ENCODE measurements at regions not wholly inside any gene's neighbourhood (a gene's known extent, or its start where the extent isn't known, plus 50 kb on each side); places are given as distances from the start of the nearest gene placed in this dataset.

- no peak for DNase-seq (ENCODE audit: low spot score)
- Histone ChIP-seq H3K27ac (ENCODE audit: low read depth in 1 of 2, low read length in 2 of 2) (no peak overlapping the region), H3K9me3 (ENCODE audit: control insufficient read depth in 4 of 4, low read length in 3 of 4) (no peaks in the 10 kb centered on the region), H3K4me1 (ENCODE audit: control insufficient read depth in 4 of 4, insufficient read depth in 4 of 4, low read length in 3 of 4) (no peaks in the 10 kb centered on the region), H3K36me3 (ENCODE audit: control insufficient read depth in 4 of 4, insufficient read depth in 3 of 4, low read depth in 1 of 4, low read length in 3 of 4) (no peaks in the 10 kb centered on the region), H3K27me3 (ENCODE audit: control insufficient read depth in 4 of 4, insufficient read depth in 4 of 4, low read length in 3 of 4) (no peaks in the 10 kb centered on the region), H3K9ac (ENCODE audit: low read depth in 1 of 2, low read length in 2 of 2) (no peak overlapping the region), H3K4me3 (ENCODE audit: low read depth in 1 of 3, low read length in 3 of 3) (no peak overlapping the region)
- TF ChIP-seq HNF4G (IDR thresholded peaks at IDR 0.05) (no peak), HNF4A (conservative IDR thresholded peaks at IDR 0.05) (no peak), SP1 (IDR thresholded peaks at IDR 0.05) (no peak)
These were observed 1235.7 kb upstream of the MAP3K7 start for GRCh38 chr6:91822581-91822980.

DNA sequence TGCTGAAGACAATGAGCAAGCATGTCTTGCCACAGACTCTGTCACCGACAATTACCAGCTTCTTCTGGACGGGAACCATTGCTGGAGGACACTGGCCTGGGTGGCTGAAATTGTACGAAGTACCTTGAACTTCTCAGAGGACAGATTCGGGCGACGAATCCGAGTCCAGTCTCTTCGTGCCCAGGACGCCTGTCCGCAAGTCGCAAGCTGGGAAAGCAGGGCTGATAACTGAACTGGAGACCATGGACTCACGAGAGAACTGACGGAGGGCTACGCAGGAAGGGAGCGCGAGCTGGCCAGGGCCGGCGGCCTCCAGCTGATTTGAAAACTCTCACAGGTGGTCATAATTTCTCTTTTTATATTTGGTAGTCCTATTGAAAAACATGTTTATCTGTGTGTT lies 1229.5 kb upstream of the MAP3K7 start:
- TF ChIP-seq, protein P1, sequence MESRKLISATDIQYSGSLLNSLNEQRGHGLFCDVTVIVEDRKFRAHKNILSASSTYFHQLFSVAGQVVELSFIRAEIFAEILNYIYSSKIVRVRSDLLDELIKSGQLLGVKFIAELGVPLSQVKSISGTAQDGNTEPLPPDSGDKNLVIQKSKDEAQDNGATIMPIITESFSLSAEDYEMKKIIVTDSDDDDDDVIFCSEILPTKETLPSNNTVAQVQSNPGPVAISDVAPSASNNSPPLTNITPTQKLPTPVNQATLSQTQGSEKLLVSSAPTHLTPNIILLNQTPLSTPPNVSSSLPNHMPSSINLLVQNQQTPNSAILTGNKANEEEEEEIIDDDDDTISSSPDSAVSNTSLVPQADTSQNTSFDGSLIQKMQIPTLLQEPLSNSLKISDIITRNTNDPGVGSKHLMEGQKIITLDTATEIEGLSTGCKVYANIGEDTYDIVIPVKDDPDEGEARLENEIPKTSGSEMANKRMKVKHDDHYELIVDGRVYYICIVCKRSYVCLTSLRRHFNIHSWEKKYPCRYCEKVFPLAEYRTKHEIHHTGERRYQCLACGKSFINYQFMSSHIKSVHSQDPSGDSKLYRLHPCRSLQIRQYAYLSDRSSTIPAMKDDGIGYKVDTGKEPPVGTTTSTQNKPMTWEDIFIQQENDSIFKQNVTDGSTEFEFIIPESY (IDR thresholded peaks at IDR 0.05): no peak
- TF ChIP-seq, protein P2, sequence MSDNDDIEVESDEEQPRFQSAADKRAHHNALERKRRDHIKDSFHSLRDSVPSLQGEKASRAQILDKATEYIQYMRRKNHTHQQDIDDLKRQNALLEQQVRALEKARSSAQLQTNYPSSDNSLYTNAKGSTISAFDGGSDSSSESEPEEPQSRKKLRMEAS (IDR thresholded peaks at IDR 0.05): no peak
- no peak for TF ChIP-seq ATF3 (IDR thresholded peaks at IDR 0.05)
- Histone ChIP-seq H3K4me1 (ENCODE audit: control insufficient read depth in 4 of 4, insufficient read depth in 4 of 4, low read length in 3 of 4) (peaks cover 0 to 7% (median 2%) of the 10 kb centered on the region in 4 donors), H3K4me3 (ENCODE audit: low read depth in 1 of 3, low read length in 3 of 3) (no peak overlapping the region), H3K27me3 (ENCODE audit: control insufficient read depth in 4 of 4, insufficient read depth in 4 of 4, low read length in 3 of 4) (no peaks in the 10 kb centered on the region), H3K9me3 (ENCODE audit: control insufficient read depth in 4 of 4, low read length in 3 of 4) (no peaks in the 10 kb centered on the region), H3K9ac (ENCODE audit: low read depth in 1 of 2, low read length in 2 of 2) (no peak overlapping the region), H3K36me3 (ENCODE audit: control insufficient read depth in 4 of 4, insufficient read depth in 3 of 4, low read depth in 1 of 4, low read length in 3 of 4) (no peaks in the 10 kb centered on the region), H3K27ac (ENCODE audit: low read depth in 1 of 2, low read length in 2 of 2) (no peak overlapping the region)
- no peak for DNase-seq (ENCODE audit: low spot score)
- 94% methylated on average over 18 of the region's 18 CpGs for WGBS

DNA sequence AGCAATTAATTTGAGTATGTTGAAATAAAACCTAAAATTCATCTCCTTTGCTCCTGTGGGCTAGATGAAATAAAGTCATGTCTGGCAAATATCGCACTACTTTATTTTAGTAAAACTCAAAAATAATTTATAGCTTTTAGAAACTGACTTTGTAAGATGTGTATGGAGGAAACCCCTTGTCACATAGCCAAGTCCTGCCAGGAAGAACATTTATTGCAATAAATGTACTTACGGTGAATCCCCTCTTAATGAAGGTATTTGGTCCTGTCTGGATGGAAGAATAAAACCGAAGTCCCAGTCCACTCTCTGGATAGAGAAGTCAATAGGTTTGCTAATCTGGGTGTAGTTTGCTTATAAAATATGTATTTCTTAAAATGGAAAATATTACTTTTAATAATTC lies 1226.8 kb upstream of the MAP3K7 start:
- Histone ChIP-seq H3K4me3 (ENCODE audit: low read depth in 1 of 3, low read length in 3 of 3) (no peak overlapping the region), H3K4me1 (ENCODE audit: control insufficient read depth in 4 of 4, insufficient read depth in 4 of 4, low read length in 3 of 4) (peaks cover 0 to 7% (median 2%) of the 10 kb centered on the region in 4 donors), H3K27ac (ENCODE audit: low read depth in 1 of 2, low read length in 2 of 2) (no peak overlapping the region), H3K9ac (ENCODE audit: low read depth in 1 of 2, low read length in 2 of 2) (no peak overlapping the region), H3K27me3 (ENCODE audit: control insufficient read depth in 4 of 4, insufficient read depth in 4 of 4, low read length in 3 of 4) (no peaks in the 10 kb centered on the region), H3K9me3 (ENCODE audit: control insufficient read depth in 4 of 4, low read length in 3 of 4) (no peaks in the 10 kb centered on the region), H3K36me3 (ENCODE audit: control insufficient read depth in 4 of 4, insufficient read depth in 3 of 4, low read depth in 1 of 4, low read length in 3 of 4) (no peaks in the 10 kb centered on the region)
- DNase-seq (ENCODE audit: low spot score): no peak
- 88% methylated on average over 3 of the region's 3 CpGs for WGBS
- no peak for TF ChIP-seq FOXA2 (IDR thresholded peaks at IDR 0.05)
- no peak for TF ChIP-seq RAD21 (IDR thresholded peaks at IDR 0.05)
- TF ChIP-seq EGR1 (IDR thresholded peaks at IDR 0.05; ENCODE audit: low read depth in 2 of 2): no peak
- TF ChIP-seq, protein P3, sequence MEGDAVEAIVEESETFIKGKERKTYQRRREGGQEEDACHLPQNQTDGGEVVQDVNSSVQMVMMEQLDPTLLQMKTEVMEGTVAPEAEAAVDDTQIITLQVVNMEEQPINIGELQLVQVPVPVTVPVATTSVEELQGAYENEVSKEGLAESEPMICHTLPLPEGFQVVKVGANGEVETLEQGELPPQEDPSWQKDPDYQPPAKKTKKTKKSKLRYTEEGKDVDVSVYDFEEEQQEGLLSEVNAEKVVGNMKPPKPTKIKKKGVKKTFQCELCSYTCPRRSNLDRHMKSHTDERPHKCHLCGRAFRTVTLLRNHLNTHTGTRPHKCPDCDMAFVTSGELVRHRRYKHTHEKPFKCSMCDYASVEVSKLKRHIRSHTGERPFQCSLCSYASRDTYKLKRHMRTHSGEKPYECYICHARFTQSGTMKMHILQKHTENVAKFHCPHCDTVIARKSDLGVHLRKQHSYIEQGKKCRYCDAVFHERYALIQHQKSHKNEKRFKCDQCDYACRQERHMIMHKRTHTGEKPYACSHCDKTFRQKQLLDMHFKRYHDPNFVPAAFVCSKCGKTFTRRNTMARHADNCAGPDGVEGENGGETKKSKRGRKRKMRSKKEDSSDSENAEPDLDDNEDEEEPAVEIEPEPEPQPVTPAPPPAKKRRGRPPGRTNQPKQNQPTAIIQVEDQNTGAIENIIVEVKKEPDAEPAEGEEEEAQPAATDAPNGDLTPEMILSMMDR (IDR thresholded peaks at IDR 0.05; ENCODE audit: low read depth, low read length, missing input control): no peak
- TF ChIP-seq RXRA (IDR thresholded peaks at IDR 0.05): no peak
- TF ChIP-seq, protein P4, sequence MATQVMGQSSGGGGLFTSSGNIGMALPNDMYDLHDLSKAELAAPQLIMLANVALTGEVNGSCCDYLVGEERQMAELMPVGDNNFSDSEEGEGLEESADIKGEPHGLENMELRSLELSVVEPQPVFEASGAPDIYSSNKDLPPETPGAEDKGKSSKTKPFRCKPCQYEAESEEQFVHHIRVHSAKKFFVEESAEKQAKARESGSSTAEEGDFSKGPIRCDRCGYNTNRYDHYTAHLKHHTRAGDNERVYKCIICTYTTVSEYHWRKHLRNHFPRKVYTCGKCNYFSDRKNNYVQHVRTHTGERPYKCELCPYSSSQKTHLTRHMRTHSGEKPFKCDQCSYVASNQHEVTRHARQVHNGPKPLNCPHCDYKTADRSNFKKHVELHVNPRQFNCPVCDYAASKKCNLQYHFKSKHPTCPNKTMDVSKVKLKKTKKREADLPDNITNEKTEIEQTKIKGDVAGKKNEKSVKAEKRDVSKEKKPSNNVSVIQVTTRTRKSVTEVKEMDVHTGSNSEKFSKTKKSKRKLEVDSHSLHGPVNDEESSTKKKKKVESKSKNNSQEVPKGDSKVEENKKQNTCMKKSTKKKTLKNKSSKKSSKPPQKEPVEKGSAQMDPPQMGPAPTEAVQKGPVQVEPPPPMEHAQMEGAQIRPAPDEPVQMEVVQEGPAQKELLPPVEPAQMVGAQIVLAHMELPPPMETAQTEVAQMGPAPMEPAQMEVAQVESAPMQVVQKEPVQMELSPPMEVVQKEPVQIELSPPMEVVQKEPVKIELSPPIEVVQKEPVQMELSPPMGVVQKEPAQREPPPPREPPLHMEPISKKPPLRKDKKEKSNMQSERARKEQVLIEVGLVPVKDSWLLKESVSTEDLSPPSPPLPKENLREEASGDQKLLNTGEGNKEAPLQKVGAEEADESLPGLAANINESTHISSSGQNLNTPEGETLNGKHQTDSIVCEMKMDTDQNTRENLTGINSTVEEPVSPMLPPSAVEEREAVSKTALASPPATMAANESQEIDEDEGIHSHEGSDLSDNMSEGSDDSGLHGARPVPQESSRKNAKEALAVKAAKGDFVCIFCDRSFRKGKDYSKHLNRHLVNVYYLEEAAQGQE (IDR thresholded peaks at IDR 0.05): no peak
- TF ChIP-seq HNF4G (IDR thresholded peaks at IDR 0.05): no peak
- TF ChIP-seq NR2F2 (IDR thresholded peaks at IDR 0.05): no peak
- TF ChIP-seq, protein P1 (IDR thresholded peaks at IDR 0.05): no peak
- no peak for TF ChIP-seq GABPA (IDR thresholded peaks at IDR 0.05 in 1 of 2, conservative IDR thresholded peaks at IDR 0.05 in 1 of 2)
- no peak for TF ChIP-seq TAF1 (conservative IDR thresholded peaks at IDR 0.05)
- TF ChIP-seq, protein P2 (IDR thresholded peaks at IDR 0.05): no peak
- no peak for TF ChIP-seq YY1 (IDR thresholded peaks at IDR 0.05)
- TF ChIP-seq FOXA1 (IDR thresholded peaks at IDR 0.05): no peak
- no peak for TF ChIP-seq HNF4A (conservative IDR thresholded peaks at IDR 0.05)
- no peak for TF ChIP-seq SP1 (IDR thresholded peaks at IDR 0.05)
- TF ChIP-seq ATF3 (IDR thresholded peaks at IDR 0.05): no peak
- no peak for TF ChIP-seq JUND (IDR thresholded peaks at IDR 0.05)

Data from liver (tissue), 8 donors.